AG20443 (cell line): ENCODE measurements at regions not wholly inside any gene's neighbourhood (a gene's known extent, or its start where the extent isn't known, plus 50 kb on each side); places are given as distances from the start of the nearest gene placed in this dataset.
"Not testable (repeated sequence)": the region's sequence is repeated elsewhere in the genome, so short reads cannot be mapped to it uniquely, and the experiment has no call there.

Source experiments
- DNase-seq: peaks from one replicate; pipeline ENCODE4 v3.0.0; 2012; ENCODE audit warnings: low spot score, mixed read lengths

DNA sequence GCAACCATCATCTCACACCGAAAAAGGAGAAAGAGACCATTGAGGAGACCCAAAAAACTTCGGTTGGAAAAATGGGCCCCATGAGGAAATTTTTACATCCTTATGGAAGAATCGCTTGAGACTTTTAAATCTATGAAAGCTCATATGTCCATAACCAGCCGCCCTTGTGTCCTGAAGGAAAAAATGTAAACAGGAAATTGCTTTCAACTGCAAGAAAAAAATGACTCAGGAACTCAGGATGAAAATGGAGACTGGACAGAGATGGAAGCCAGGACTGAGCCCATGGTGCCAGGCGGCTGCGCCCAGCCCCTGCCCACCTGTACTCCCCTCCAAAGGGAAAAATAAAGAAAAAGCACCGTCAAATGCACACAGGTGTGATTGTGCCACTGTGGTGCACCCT lies 81.5 kb upstream of the SLC66A3 start:
- peak; percentile 59 for DNase-seq

DNA sequence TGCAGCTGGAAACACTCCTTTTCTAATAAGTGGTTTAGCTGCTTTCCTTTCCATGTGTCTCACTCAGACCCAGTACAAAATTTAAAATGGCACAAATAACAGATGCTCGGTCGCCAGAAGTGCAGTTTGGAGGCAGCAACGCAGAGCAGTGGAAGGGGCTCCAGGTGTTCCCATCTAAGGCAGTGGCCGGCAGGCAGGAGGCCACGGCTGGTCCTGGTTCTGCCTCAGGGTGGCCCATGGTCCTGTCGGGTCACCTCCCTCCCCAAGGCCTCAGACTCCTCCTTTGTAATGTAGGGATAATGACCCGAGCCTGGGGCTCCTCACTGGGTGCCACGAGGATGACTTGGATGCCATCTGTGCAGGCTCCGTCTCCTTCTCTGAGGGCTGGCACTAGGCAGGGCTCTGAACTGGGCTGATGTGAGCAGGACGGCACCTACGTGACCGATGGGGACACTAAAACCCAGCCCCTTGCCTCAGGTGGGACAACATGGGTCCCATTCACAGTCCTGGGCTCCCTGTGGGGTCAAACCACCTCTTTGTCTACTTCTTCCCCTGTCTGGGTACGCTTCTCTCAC lies 80.9 kb upstream of the SLC66A3 start:
- no peak for DNase-seq

DNA sequence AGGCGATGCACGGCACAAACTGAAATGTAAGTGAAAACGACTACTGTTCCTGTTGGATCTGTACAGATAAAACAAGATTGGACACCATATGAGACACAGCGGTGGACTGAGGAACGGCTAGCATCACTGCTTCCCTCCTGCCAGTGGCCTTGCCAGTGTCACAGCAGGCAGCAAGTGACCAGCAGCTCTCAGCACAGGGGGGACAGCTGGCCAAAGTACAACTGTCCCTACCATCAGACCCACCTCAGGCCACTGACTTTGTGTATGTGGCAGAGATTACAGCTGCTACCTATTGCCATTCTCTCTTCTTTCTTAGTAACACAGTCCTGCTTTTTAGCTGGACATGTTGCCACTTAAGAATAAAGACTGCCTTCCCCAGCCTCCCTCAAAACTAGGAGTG lies 80.0 kb upstream of the SLC66A3 start:
- DNase-seq = no peak

- DNase-seq = no peak
These were observed 77.9 kb upstream of the SLC66A3 start for GRCh38 chr2:11077411-11077810.

DNA sequence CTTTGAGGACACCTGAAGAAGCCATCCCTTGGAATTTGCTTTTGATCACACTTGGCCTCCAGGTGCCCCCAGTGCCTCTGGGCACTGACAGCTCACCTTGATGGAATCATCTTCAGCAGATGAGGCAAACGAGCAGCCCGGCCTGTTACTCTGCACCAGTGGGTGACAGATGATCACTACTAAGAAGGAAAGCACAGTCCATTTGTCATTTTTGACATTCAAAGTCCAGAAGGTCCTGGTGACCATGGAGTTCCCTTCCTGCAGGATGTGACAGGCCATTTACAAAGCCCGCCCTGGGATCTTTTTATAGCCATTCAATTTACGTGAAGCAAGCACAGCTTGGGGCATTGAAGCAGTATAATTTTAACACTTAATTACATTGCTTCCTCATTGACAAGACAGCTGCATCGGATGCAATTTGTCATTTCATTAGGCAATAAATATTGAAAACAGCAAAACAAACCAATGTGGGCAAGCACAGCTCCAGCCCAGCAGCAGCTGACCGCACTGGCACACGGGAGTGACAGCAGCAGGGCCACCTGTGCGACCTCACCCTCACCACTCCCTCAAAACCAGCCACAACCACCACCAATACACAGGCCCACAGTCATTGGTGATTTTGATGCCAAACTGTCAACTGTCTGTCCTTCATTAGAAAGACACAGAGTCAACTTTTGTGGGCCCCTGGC lies 76.0 kb upstream of the SLC66A3 start:
- no peak for DNase-seq

GRCh38 chr2:11080253-11081115 lies 74.8 kb upstream of the SLC66A3 start:
- DNase-seq = no peak

DNA sequence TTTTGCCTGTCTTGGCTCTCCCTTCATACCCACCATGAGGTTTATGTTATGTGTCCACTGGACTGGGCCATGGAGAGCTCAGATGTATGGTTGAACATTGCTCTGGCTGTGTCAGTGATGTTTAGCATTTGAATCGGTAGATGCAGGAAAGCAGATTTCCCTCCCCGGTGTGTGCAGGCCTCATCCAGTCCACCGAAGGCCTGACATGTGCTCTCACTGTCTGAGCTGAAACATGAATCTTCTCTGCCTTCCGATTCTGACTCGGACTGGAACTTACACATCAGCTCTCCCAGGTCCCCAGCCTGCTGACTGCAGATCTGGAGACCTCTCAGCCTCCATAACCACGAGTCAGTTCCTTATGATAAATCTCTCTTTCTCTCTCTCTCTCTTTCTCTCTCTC lies 72.4 kb upstream of the SLC66A3 start:
- no peak for DNase-seq

DNA sequence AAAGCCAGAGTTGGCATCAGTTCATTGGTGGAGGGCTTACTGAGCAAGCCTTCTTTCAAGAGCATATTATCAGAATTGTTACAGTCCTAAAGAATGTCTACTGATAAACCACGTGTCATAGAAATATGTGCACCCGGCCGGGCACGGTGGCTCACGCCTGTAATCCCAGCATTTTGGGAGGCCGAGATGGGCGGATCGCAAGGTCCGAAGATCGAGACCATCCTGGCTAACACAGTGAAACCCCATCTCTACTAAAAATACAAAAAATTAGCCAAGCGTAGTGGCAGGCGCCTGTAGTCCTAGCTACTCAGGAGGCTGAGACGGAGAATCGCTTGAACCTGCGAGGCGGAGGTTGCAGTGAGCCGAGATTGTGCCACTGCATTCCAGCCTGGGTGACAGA lies 66.4 kb upstream of the SLC66A3 start:
- not testable (repeated sequence) for DNase-seq

DNA sequence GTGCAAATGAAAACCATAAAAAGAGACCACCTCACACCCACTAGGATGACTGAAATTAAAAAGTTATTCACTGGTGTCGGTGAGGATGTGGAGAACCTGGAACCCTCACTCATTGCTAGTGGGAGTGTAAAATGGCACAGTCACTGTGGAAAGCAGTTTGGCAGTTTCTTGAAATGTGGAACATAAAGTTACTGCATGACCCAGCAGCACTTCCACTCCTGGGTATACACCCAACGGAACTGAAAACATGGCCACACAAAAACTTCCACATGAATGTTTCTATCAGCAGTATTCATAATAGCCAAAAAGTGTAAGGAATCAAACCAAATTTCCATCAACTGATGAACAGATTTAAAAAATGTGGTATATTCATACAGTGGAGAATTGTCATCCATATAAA lies 65.1 kb upstream of the SLC66A3 start:
- DNase-seq = no peak

GRCh38 chr2:11092701-11093335 lies 62.4 kb upstream of the SLC66A3 start:
- DNase-seq = no peak

GRCh38 chr2:11093467-11093866 lies 61.8 kb upstream of the SLC66A3 start:
- DNase-seq = no peak

DNA sequence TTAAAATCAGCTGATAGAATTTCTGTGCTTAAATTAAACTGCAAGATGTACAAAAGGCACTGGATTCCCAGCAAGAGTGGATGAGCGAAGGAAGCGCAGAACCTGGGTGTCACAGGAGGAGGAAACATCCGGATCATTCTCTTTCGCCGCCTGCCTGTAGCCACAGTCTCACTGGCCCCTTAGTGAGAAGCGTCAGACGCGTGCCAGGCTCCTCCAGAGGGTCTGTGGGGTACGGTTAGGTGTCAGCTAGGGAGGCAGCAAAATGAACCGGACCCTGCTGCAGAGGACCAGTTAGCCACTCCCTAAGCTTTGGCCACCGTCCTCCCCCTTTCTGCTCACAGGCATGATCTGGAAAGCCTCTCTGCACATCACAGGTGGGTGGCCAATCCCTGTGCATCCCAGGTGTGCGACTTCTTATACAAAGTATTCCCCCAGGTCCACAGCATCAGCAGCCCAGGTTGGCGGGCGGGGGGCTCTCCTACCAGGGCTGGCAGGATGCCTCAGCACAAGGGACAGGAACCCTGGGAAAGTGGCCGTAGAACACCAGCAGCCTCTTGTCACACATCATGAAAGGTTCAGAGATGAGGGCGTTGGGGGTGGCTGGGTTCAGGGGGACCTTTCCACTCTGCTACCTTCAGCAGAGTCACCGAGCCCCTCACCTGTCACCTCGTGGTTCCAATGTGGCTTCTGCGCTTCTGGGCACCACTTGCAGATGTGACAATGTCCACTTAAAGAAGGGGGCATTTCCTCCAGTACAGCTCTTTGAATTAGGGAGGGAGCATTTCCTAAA lies 61.1 kb upstream of the SLC66A3 start:
- no peak for DNase-seq

DNA sequence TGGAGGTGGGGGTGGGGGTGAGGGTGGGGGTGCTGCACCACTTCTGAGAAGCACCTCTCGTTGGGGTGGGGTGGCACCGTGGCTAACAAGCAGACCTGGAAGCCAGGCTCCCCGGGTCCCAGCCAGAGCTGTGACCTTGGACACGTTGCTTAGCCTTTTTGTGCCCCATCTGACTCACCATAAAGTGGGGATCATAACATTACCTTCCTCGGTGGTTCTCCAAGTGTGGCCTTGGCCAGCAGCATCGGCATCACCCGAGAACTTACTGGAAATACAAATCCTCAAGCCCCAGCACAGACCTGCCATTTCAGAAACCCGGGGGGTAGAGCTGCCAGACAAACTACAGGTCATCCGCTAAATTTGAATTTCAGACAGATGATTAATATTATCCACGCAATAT lies 58.7 kb upstream of the SLC66A3 start:
- DNase-seq = no peak

DNA sequence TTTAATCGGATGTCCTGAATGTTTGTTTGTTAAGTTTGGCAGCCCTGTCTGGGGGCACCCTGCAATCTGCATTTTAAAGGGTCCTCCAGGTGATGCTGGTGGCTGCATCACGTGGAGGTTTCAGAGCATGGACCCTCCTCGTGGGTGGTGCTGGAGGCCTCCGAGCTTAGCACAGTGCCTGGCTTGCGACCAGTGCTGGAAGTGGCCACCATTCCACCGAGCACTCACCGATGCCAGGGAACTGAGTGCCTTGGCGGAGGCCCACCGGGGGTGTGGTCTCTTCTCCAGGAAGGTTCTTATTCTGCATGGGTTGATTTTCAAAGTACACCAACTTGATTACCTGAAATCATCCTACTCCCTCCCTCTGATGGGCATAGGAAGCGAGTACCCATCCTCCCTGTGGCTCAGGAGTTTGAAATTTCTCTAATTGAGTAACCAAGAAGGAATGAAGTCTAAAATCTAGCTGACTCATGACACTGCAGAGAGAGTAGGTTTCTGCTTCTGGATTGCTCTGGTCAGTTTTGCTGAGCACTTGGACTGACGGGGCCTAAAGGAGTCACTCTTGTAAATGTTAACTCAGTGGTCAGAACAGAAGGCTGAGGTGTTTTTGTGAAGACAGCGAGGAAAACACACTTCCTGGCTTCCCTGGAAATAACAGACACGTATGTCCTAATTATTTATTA lies 58.1 kb upstream of the SLC66A3 start:
- DNase-seq = peak; percentile 74

GRCh38 chr2:11097854-11098387 lies 57.3 kb upstream of the SLC66A3 start:
- no peak for DNase-seq

DNA sequence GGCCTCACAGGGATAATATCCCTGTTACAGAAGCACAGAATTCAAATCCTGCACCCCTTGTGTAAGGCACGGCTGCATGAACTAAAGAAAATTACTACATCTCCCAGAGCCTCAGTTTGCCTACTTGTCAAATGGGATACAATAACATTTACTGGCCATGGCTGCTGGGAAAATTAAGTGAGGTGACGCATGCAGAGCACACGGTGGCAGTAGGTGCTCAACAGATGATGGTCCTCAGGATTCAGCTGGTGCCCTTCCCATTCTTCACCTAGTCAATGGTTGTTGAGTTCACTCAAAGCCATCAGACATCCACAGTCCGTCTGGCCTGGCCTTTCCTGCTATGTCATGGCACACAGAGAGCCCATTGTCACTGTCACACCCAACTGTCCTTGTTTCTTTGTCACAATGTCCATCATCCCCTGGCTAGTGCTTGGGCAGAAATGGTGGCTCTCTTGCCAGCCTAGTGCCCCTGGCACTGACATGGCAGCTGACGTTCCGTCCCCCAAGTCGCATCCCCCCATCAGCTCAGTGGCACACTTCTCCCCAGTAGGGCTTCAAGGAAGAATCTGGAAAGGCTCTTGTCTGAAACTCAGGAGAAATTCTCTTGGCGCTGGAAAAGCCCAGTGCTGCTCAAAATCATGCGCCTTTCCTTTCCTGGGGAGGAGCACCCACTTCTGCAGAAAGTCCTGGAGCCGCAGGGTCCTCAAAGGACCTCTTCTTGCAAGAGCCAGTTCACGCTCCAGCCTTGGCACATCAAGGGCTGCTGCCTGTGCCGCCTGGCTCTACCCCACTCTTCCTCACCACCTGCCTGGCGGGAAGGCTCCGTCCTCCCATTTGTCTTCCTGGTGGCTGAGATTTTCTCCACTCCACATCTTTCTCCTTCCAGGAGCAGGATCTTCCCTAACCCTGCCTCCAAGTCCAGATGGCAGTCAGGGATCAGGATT lies 55.9 kb upstream of the SLC66A3 start:
- DNase-seq = no peak

DNA sequence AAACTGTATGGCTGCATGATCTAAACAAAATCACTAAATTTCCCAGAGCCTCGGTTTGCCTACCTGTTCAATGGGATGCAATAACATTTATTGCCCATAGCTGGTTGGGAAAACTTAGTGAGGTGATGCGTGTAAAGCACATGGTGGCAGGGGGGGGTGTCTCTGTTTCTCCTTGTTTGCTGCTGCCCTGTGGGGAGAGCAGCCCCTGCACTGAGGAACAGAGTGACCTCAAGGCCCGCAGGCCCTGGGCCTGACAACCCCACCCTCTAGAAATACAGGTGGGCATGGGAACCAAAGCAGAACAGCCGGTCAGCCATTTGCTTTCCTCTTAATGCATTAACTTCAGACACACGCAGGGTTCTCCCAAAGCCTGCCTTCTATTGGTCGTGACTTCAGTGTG lies 55.1 kb upstream of the SLC66A3 start:
- no peak for DNase-seq

DNA sequence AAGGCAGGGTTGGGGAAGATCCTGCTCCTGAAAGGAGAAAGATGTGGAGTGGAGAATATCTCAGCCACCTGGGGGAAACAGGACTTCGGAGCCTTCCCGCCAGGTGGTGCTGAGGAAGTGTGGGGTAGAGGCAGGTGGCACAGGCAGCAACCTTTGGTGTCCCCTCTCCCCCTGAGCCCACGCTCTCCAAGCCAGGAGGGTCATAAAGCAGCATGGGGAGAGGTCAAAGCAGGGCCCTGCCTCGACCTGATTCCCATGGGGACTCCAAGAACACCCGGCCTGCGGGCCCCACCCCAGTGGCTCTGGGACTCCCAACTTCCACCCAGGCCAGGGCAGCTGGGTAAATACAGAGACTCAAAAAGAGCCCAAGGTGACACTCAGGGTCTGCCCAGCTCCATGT lies 54.3 kb upstream of the SLC66A3 start:
- no peak for DNase-seq

- no peak for DNase-seq
These were observed 53.8 kb upstream of the SLC66A3 start for GRCh38 chr2:11101430-11101829.

DNA sequence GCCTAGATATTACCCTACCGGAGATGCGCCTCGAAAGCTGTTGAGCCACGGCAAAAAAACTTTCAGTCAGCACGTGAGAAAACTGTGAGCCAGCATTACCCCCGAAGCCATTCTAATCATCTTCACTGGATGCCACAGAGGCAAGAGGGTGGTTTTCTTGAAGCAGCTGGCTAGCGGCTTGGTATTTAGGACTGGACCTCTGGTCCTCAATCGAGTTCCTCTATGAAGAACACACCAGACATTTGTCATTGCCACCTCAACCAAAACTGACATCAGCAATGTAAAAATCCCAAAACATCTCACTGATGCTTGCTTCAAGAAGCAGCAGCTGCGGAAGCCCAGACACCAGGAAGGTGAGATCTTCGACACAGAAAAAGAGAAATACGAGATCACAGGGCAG lies 52.8 kb upstream of the SLC66A3 start:
- DNase-seq = no peak
